HepG2 (cell line): ENCODE measurements at regions not wholly inside any gene's neighbourhood (a gene's known extent, or its start where the extent isn't known, plus 50 kb on each side); places are given as distances from the start of the nearest gene placed in this dataset.
A peak's percentile ranks its signal among the peaks of the same experiment; 100 is the strongest.

Source experiments
- ARID5B ChIP-seq: IDR thresholded peaks from 2 replicates; pipeline ENCODE4 v1.4.0; 2020; ENCODE audit warnings: mild to moderate bottlenecking, missing genetic modification reagents
- BRF2 ChIP-seq: sonication (generic); formaldehyde crosslinking; IDR thresholded peaks from 2 replicates; pipeline ENCODE4 v1.8.1; 2022; ENCODE audit warnings: mild to moderate bottlenecking, missing genetic modification reagents
- CCDC6 ChIP-seq: sonication (generic); formaldehyde crosslinking; IDR thresholded peaks from 2 replicates; pipeline ENCODE4 v1.8.1; 2022; ENCODE audit warnings: mild to moderate bottlenecking, missing genetic modification reagents, moderate library complexity
- CEBPG ChIP-seq: IDR thresholded peaks from 2 replicates; pipeline ENCODE4 v1.6.1; 2016
- CHD2 ChIP-seq: IDR thresholded peaks from 2 replicates; pipeline ENCODE4 v1.6.1; 2011; ENCODE audit warnings: low read depth, low read length, improper control_type of control experiment
- CHD4 ChIP-seq: fragments of 200-600 bp; sonication (generic); IDR thresholded peaks from 2 replicates; pipeline ENCODE4 v1.7.0; 2017; ENCODE audit warnings: mild to moderate bottlenecking, low read length, borderline replicate concordance
- CREB1 ChIP-seq, 2 experiments: fragments of 450-650 bp in 1 of 2; IDR thresholded peaks; 2 replicates each; pipeline ENCODE4 v1.6.1; 2016 to 2017; ENCODE audit warnings: control low read depth in 1 of 2, mild to moderate bottlenecking in 1 of 2, missing compliant biosample characterization in 1 of 2, missing genetic modification characterization in 1 of 2
- HOXD1 ChIP-seq: sonication (generic); formaldehyde crosslinking; IDR thresholded peaks from 2 replicates; pipeline ENCODE4 v1.5.0; 2020; ENCODE audit warnings: missing genetic modification reagents
- MTA3 ChIP-seq: sonication (generic); formaldehyde crosslinking; IDR thresholded peaks from 2 replicates; pipeline ENCODE4 v1.4.0; 2020; ENCODE audit warnings: missing genetic modification reagents
- NCOA1 ChIP-seq: sonication (generic); formaldehyde crosslinking; IDR thresholded peaks from 2 replicates; pipeline ENCODE4 v1.9.0; 2021; ENCODE audit warnings: missing genetic modification reagents
- NCOR1 ChIP-seq: fragments of 200-600 bp; sonication (generic); IDR thresholded peaks from 2 replicates; pipeline ENCODE4 v1.7.0; 2017; ENCODE audit warnings: antibody characterized with exemption, low read length, borderline replicate concordance
- POLR2AphosphoS5 ChIP-seq: IDR thresholded peaks from 2 replicates; pipeline ENCODE4 v1.6.1; 2012; ENCODE audit warnings: low read depth, low read length
- PRDM10 ChIP-seq: sonication (generic); formaldehyde crosslinking; IDR thresholded peaks from 2 replicates; pipeline ENCODE4 v1.4.0; 2020; ENCODE audit warnings: low read depth, missing genetic modification reagents
- RBM39 ChIP-seq: fragments of 200-400 bp; formaldehyde crosslinking; IDR thresholded peaks from one replicate; pipeline ENCODE4 v1.6.1; 2018; ENCODE audit warnings: antibody characterized with exemption, mild to moderate bottlenecking, low read depth, low read length; ENCODE audit not compliant: poor library complexity, severe bottlenecking
- RXRA ChIP-seq: sonication (generic); formaldehyde crosslinking; IDR thresholded peaks from 2 replicates; pipeline ENCODE4 v1.5.1; 2020; ENCODE audit warnings: missing genetic modification reagents
- ZNF264 ChIP-seq: sonication (generic); formaldehyde crosslinking; IDR thresholded peaks from 2 replicates; pipeline ENCODE4 v1.4.0; 2020; ENCODE audit warnings: missing genetic modification reagents
- ZNF383 ChIP-seq: sonication (generic); formaldehyde crosslinking; IDR thresholded peaks from 2 replicates; pipeline ENCODE4 v1.4.0; 2020; ENCODE audit warnings: missing genetic modification reagents, mild to moderate bottlenecking, borderline replicate concordance
- ZNF501 ChIP-seq: sonication (generic); formaldehyde crosslinking; IDR thresholded peaks from 2 replicates; pipeline ENCODE4 v1.5.1; 2020; ENCODE audit warnings: mild to moderate bottlenecking, moderate library complexity, missing genetic modification reagents
- ZNF549 ChIP-seq: sonication (generic); formaldehyde crosslinking; IDR thresholded peaks from 2 replicates; pipeline ENCODE4 v1.5.0; 2020; ENCODE audit warnings: missing genetic modification reagents
- ZNF674 ChIP-seq: sonication (generic); formaldehyde crosslinking; IDR thresholded peaks from 2 replicates; pipeline ENCODE4 v1.5.0; 2020; ENCODE audit warnings: low read depth, mild to moderate bottlenecking, missing genetic modification reagents
- ZNF737 ChIP-seq: sonication (generic); formaldehyde crosslinking; IDR thresholded peaks from 2 replicates; pipeline ENCODE4 v1.5.0; 2020; ENCODE audit warnings: missing genetic modification reagents, mild to moderate bottlenecking, borderline replicate concordance

- TF ChIP-seq PRDM10 (no peak), CREB1 (IDR thresholded peaks at IDR 0.05) (no peak), CREB1 (CRISPR knock-in tag; IDR thresholded peaks at IDR 0.05) (0 out of 2 replicates have a peak, but pooled peaks have one; percentile 11), ZNF264 (CRISPR knock-in tag) (no peak), CEBPG (CRISPR knock-in tag) (peak; percentile 18), RXRA (CRISPR knock-in tag) (peak; percentile 30; the same call in 1 of the 2 replicates), ZNF674 (CRISPR knock-in tag) (no peak), ZNF737 (CRISPR knock-in tag) (no peak), HOXD1 (CRISPR knock-in tag) (no peak), NCOA1 (CRISPR knock-in tag) (no peak), CHD4 (no peak), RBM39 (no peak), ZNF501 (CRISPR knock-in tag) (no peak), CHD2 (no peak), ZNF549 (CRISPR knock-in tag) (no peak), MTA3 (no peak), CCDC6 (CRISPR knock-in tag) (no peak), ZNF383 (CRISPR knock-in tag) (no peak), POLR2AphosphoS5 (no peak), BRF2 (no peak), NCOR1 (no peak), ARID5B (CRISPR knock-in tag) (peak; percentile 68)
Observed at GRCh38 chr13:40401911-40402776, 264.3 kb downstream of the FOXO1 start (continued).
